WTC11 (cell line): ENCODE measurements at regions not wholly inside any gene's neighbourhood (a gene's known extent, or its start where the extent isn't known, plus 50 kb on each side); places are given as distances from the start of the nearest gene placed in this dataset.
"Not testable (repeated sequence)": the region's sequence is repeated elsewhere in the genome, so short reads cannot be mapped to it uniquely, and the experiment has no call there.

Experiments used
- CBFB ChIP-seq: sonication (generic); formaldehyde crosslinking; IDR thresholded peaks from 2 replicates; pipeline ENCODE4 v1.8.1; 2022; ENCODE audit warnings: mild to moderate bottlenecking, low read depth, missing genetic modification reagents
- TCF7 ChIP-seq: sonication (generic); formaldehyde crosslinking; IDR thresholded peaks from 2 replicates; pipeline ENCODE4 v1.8.0; 2022; ENCODE audit warnings: mild to moderate bottlenecking, low read depth, missing genetic modification reagents, moderate library complexity
- TF ChIP-seq, protein P1 (sequence below): sonication (generic); formaldehyde crosslinking; IDR thresholded peaks from 2 replicates; pipeline ENCODE4 v1.8.1; 2022; ENCODE audit warnings: low read depth, mild to moderate bottlenecking, moderate library complexity, missing genetic modification reagents, borderline replicate concordance

DNA sequence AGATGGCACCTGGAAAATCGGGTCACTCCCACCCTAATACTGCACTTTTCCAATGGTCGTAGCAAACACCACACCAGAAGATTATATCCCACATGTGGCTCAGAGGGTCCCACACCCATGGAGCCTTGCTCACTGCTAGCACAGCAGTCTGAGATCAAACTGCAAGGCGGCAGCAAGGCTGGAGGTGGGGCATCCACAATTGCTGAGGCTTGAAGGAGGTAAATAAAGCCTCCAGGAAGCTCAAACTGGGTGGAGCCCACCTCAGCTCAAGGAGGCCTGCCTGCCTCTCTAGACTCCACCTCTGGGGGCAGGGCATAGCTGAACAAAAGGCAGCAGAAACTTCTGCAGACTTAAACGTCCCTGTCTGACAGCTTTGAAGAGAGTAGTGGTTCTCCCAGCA, 192.0 kb upstream of the SCN7A start:
- not testable (repeated sequence) for TF ChIP-seq TCF7, CBFB (CRISPR knock-in tag)
- TF ChIP-seq, protein P1, sequence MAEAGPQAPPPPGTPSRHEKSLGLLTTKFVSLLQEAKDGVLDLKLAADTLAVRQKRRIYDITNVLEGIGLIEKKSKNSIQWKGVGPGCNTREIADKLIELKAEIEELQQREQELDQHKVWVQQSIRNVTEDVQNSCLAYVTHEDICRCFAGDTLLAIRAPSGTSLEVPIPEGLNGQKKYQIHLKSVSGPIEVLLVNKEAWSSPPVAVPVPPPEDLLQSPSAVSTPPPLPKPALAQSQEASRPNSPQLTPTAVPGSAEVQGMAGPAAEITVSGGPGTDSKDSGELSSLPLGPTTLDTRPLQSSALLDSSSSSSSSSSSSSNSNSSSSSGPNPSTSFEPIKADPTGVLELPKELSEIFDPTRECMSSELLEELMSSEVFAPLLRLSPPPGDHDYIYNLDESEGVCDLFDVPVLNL (CRISPR knock-in tag): not testable (repeated sequence)
